Lung (tissue), 11 donors: ENCODE measurements at regions not wholly inside any gene's neighbourhood (a gene's known extent, or its start where the extent isn't known, plus 50 kb on each side); places are given as distances from the start of the nearest gene placed in this dataset.
"Not testable (repeated sequence)": the region's sequence is repeated elsewhere in the genome, so short reads cannot be mapped to it uniquely, and the experiment has no call there.

Experiments
- ATAC-seq: fragments of 200-7000 bp; cut with Tn5 transposase; one replicate; pipeline ENCODE4 v1.9.1; 2020; ENCODE audit warnings: moderate number of reproducible peaks; ENCODE audit not compliant: insufficient read depth, low FRiP score
- DNase-seq, 3 donors: peaks; one replicate each; pipeline ENCODE4 v3.0.0-alpha.2; 2013 to 2017
- H3K27ac ChIP-seq, 2 donors: one replicate each; pipeline ENCODE4 v1.5.1; 2013; ENCODE audit warnings: mild to moderate bottlenecking in 2 of 2, moderate library complexity in 2 of 2, control low read depth in 1 of 2, inconsistent platforms in 1 of 2, low read depth in 1 of 2, low read length in 1 of 2
- H3K27me3 ChIP-seq, 3 donors: one replicate each; pipeline ENCODE4 v1.5.1; 2013; ENCODE audit warnings: low read length in 2 of 3; ENCODE audit not compliant: control insufficient read depth in 3 of 3, insufficient read depth in 3 of 3
- H3K36me3 ChIP-seq, 4 donors: one replicate each; pipeline ENCODE4 v1.5.1; 2013; ENCODE audit warnings: low read length in 4 of 4, mild to moderate bottlenecking in 1 of 4, moderate library complexity in 1 of 4; ENCODE audit not compliant: control insufficient read depth in 4 of 4, insufficient read depth in 4 of 4
- H3K4me1 ChIP-seq, 5 donors: one replicate each; pipeline ENCODE4 v1.5.1; 2013; ENCODE audit warnings: low read length in 5 of 5, mild to moderate bottlenecking in 2 of 5, moderate library complexity in 1 of 5; ENCODE audit not compliant: control insufficient read depth in 5 of 5, insufficient read depth in 5 of 5
- H3K4me3 ChIP-seq: one replicate; pipeline ENCODE4 v1.5.1; 2013; ENCODE audit warnings: mild to moderate bottlenecking, control low read depth, moderate library complexity
- H3K9ac ChIP-seq, 2 donors: one replicate each; pipeline ENCODE4 v1.5.1; 2013; ENCODE audit warnings: low read length in 2 of 2, control low read depth in 1 of 2; ENCODE audit not compliant: insufficient read depth in 1 of 2
- H3K9me3 ChIP-seq, 4 donors: one replicate each; pipeline ENCODE4 v1.5.1; 2013; ENCODE audit warnings: low read length in 3 of 4, mild to moderate bottlenecking in 1 of 4, moderate library complexity in 1 of 4; ENCODE audit not compliant: control insufficient read depth in 4 of 4, insufficient read depth in 3 of 4
- WGBS, 2 donors: extraction: QIAGEN DNeasy Blood & Tissue Kit; methylation state at CpG; one replicate each; pipeline ENCODE4 v1.1.7; 2013; 5-methylcytosine and 5-hydroxymethylcytosine counted together
- TF ChIP-seq, protein P1 (sequence below): IDR thresholded peaks from 2 replicates; pipeline ENCODE4 v1.5.1; 2012; ENCODE audit warnings: mild to moderate bottlenecking; ENCODE audit errors: control extremely low read depth, extremely low read depth
- donor health status: control.
- donor health status: control.
- donor health status: Bipolar disorder and iron deficiency.
- donor health status: healthy.
- donor health status: DM: yes; HTN: yes; CAD: no.

DNA sequence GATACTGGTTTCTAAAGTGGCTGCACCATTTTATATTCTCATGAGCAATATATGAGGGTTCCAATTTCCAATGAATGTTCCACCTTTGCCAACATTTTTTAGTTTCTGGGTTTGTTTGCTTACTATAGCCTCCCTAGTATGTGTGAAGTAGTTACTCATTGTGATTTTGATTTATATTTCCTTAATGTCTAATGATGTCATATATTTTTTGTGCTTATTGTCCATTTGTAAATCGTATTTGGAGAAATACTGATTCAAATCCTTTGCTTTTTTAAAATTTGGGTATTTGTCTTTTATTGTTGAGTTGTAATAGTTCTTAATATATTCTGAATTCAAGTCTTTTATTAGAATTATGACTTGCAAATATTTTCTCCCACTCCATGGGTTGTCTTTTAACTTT is 161.0 kb upstream of the C11orf58 start:
- no peak overlapping the region for H3K4me3 ChIP-seq
- H3K4me1 ChIP-seq, result no peaks in the 10 kb centered on the region
- H3K27ac ChIP-seq, result no peak overlapping the region
- no peaks in the 10 kb centered on the region for H3K36me3 ChIP-seq
- WGBS, 2 donors, result 66 to 77% methylated on average over 1 of the region's 1 CpG
- ATAC-seq (no peak), DNase-seq (no peak)
- H3K9me3 ChIP-seq, result no peaks in the 10 kb centered on the region
- H3K27me3 ChIP-seq, result no peaks in the 10 kb centered on the region
- TF ChIP-seq, protein P1, sequence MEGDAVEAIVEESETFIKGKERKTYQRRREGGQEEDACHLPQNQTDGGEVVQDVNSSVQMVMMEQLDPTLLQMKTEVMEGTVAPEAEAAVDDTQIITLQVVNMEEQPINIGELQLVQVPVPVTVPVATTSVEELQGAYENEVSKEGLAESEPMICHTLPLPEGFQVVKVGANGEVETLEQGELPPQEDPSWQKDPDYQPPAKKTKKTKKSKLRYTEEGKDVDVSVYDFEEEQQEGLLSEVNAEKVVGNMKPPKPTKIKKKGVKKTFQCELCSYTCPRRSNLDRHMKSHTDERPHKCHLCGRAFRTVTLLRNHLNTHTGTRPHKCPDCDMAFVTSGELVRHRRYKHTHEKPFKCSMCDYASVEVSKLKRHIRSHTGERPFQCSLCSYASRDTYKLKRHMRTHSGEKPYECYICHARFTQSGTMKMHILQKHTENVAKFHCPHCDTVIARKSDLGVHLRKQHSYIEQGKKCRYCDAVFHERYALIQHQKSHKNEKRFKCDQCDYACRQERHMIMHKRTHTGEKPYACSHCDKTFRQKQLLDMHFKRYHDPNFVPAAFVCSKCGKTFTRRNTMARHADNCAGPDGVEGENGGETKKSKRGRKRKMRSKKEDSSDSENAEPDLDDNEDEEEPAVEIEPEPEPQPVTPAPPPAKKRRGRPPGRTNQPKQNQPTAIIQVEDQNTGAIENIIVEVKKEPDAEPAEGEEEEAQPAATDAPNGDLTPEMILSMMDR, result no peak
- H3K9ac ChIP-seq, result no peak overlapping the region

DNA sequence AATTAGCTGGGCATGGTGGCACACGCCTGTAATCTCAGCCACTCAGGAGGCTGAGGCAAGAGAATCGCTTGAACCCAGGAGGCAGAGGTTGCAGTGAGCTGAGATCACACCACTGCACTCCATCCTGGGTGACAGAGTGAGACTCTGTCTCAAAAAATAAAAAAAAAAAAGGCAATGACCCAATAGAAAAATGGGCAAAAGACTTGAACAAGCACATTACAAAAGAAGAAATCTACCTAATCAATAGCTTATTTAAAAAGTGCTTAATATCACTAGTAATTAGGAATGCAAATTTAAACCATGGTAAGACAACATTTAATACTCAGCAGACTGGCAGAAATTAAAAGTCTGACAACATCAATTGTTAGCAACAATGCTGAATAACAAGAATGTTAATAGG is 163.6 kb upstream of the C11orf58 start:
- not testable (repeated sequence) for H3K4me3 ChIP-seq, H3K27ac ChIP-seq, H3K9ac ChIP-seq, H3K4me1 ChIP-seq, H3K27me3 ChIP-seq, ATAC-seq, H3K9me3 ChIP-seq, H3K36me3 ChIP-seq, DNase-seq
- 88 to 94% methylated on average over 2 of the region's 2 CpGs for WGBS, 2 donors

DNA sequence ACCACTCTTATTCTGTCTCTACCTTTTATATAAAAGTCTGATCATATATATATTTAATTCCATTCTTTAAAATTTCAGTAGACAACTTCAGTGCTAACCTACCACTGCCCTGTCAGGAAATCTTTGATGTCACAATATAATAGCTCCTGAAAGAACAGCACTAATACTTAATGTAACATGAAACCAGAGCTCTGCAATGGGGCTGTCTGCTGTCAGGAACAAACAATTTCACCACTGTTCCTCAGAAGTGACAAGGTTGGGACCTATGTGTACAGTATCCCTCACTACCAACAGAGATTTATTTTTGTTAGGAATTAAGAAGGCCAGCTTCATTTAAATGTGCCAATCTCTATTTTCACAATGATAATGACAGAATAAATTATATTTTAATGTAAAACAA is 165.5 kb upstream of the C11orf58 start:
- Histone ChIP-seq H3K27ac (no peak overlapping the region), H3K4me1 (no peaks in the 10 kb centered on the region), H3K27me3 (no peaks in the 10 kb centered on the region), H3K4me3 (no peak overlapping the region), H3K36me3 (no peaks in the 10 kb centered on the region), H3K9me3 (no peaks in the 10 kb centered on the region), H3K9ac (no peak overlapping the region)
- DNase-seq (no peak), ATAC-seq (no peak)
- TF ChIP-seq, protein P1, result no peak

DNA sequence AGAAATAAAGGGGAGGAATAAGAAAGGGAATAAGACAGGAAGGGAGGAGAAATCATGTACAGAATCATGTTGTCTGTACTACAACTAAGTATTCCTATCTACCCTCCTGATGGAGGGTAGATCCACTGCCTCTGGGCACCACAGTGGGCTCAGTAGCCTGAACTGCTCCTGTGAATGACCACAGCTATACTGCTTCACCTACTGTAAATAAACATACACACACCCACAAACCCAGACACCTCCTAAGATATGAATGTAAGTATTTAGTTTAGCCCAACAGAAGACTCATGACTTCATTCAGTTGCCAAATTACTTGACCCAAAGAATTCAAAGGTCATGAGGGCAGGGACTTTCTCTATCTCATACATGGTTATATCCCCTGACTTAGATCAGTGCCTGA is 177.3 kb upstream of the C11orf58 start:
- Histone ChIP-seq H3K4me1 (peaks cover 0 to 9% (median 0%) of the 10 kb centered on the region in 5 donors), H3K27ac (no peak overlapping the region), H3K36me3 (no peaks in the 10 kb centered on the region), H3K27me3 (no peaks in the 10 kb centered on the region), H3K4me3 (no peak overlapping the region), H3K9me3 (no peaks in the 10 kb centered on the region), H3K9ac (no peak overlapping the region)
- ATAC-seq (no peak), DNase-seq (no peak)
- TF ChIP-seq, protein P1, result no peak
